OCI-LY7 (cell line): ENCODE measurements at regions not wholly inside any gene's neighbourhood (a gene's known extent, or its start where the extent isn't known, plus 50 kb on each side); places are given as distances from the start of the nearest gene placed in this dataset.

Source experiments
- CTCF ChIP-seq: fragments of 200-600 bp; sonication (generic); conservative IDR thresholded peaks from 2 replicates; pipeline ENCODE4 v1.5.1; 2014; ENCODE audit warnings: mild to moderate bottlenecking, antibody characterized with exemption, low read length, moderate library complexity, mixed read lengths
- EZH2phosphoT487 ChIP-seq: fragments of 200-600 bp; sonication (generic); IDR thresholded peaks from 2 replicates; pipeline ENCODE4 v1.6.1; 2018; ENCODE audit warnings: low read depth, borderline replicate concordance, mild to moderate bottlenecking, mixed run types, antibody characterized with exemption, low read length, moderate library complexity, mixed read lengths

- TF ChIP-seq CTCF: no peak
- TF ChIP-seq EZH2phosphoT487: no peak
Measured at GRCh38 chr10:3568392-3568791, 216.6 kb downstream of the KLF6 start.
